Neural cell (in vitro differentiated cells): ENCODE measurements at regions not wholly inside any gene's neighbourhood (a gene's known extent, or its start where the extent isn't known, plus 50 kb on each side); places are given as distances from the start of the nearest gene placed in this dataset.

ENCODE experiments used
- CTCF ChIP-seq: fragments of 450-650 bp; IDR thresholded peaks from 2 replicates; pipeline ENCODE4 v1.5.1; 2014; ENCODE audit warnings: antibody characterized with exemption, mild to moderate bottlenecking, moderate library complexity; ENCODE audit not compliant: poor library complexity, severe bottlenecking
- EP300 ChIP-seq: fragments of 450-650 bp; conservative IDR thresholded peaks from 2 replicates; pipeline ENCODE4 v1.6.1; 2014; ENCODE audit warnings: antibody characterized with exemption, mild to moderate bottlenecking, moderate library complexity; ENCODE audit not compliant: poor library complexity, severe bottlenecking
- EZH2 ChIP-seq: fragments of 200-600, 300-800 bp; shearing (Covaris generic), sonication (generic); IDR thresholded peaks from 2 replicates; pipeline ENCODE4 v1.6.1; 2014; ENCODE audit warnings: antibody characterized with exemption, low read length, borderline replicate concordance, mild to moderate bottlenecking; ENCODE audit not compliant: insufficient read depth, poor library complexity, severe bottlenecking
- POLR2AphosphoS5 ChIP-seq: IDR thresholded peaks from 2 replicates; pipeline ENCODE4 v1.6.1; 2012
- TAF1 ChIP-seq: IDR thresholded peaks from 2 replicates; pipeline ENCODE4 v1.6.1; 2012; ENCODE audit warnings: low read depth

GRCh38 chr2:51921076-51921475 is 889.1 kb upstream of the NRXN1 start:
- TF ChIP-seq POLR2AphosphoS5 (peak; percentile 60), TAF1 (no peak), CTCF (no peak), EP300 (peak; percentile 87), EZH2 (no peak)
